HepG2 (cell line): ENCODE measurements at regions not wholly inside any gene's neighbourhood (a gene's known extent, or its start where the extent isn't known, plus 50 kb on each side); places are given as distances from the start of the nearest gene placed in this dataset.
A peak's percentile ranks its signal among the peaks of the same experiment; 100 is the strongest.

Experiments used
- ATF3 ChIP-seq: sonication (generic); formaldehyde crosslinking; IDR thresholded peaks from 2 replicates; pipeline ENCODE4 v1.4.0; 2020; ENCODE audit warnings: missing genetic modification reagents
- FOXJ3 ChIP-seq: sonication (generic); formaldehyde crosslinking; IDR thresholded peaks from 2 replicates; pipeline ENCODE4 v1.4.0; 2020; ENCODE audit warnings: missing genetic modification reagents, mild to moderate bottlenecking, borderline replicate concordance
- FOXK2 ChIP-seq: fragments of 450-650 bp; IDR thresholded peaks from 2 replicates; pipeline ENCODE4 v1.6.1; 2016
- HES4 ChIP-seq: sonication (generic); formaldehyde crosslinking; IDR thresholded peaks from 2 replicates; pipeline ENCODE4 v1.9.0; 2021; ENCODE audit warnings: mild to moderate bottlenecking, missing genetic modification reagents, borderline replicate concordance
- IRF9 ChIP-seq: sonication (generic); formaldehyde crosslinking; IDR thresholded peaks from 2 replicates; pipeline ENCODE4 v1.8.0; 2022; ENCODE audit warnings: missing genetic modification reagents, mild to moderate bottlenecking, borderline replicate concordance
- JUND ChIP-seq: sonication (generic); formaldehyde crosslinking; IDR thresholded peaks from 2 replicates; pipeline ENCODE4 v1.8.0; 2022; ENCODE audit warnings: mild to moderate bottlenecking, missing genetic modification reagents
- RBM39 ChIP-seq: fragments of 200-400 bp; formaldehyde crosslinking; IDR thresholded peaks from one replicate; pipeline ENCODE4 v1.6.1; 2018; ENCODE audit warnings: antibody characterized with exemption, mild to moderate bottlenecking, low read depth, low read length; ENCODE audit not compliant: poor library complexity, severe bottlenecking
- SMARCC2 ChIP-seq: fragments of 450-650 bp; IDR thresholded peaks from 2 replicates; pipeline ENCODE4 v1.6.1; 2017; ENCODE audit warnings: antibody characterized with exemption, mild to moderate bottlenecking
- SP140L ChIP-seq: sonication (generic); formaldehyde crosslinking; IDR thresholded peaks from 2 replicates; pipeline ENCODE4 v1.4.0; 2020; ENCODE audit warnings: missing genetic modification reagents, borderline replicate concordance
- SRSF9 ChIP-seq: fragments of 200-400 bp; formaldehyde crosslinking; IDR thresholded peaks from 2 replicates; pipeline ENCODE4 v1.6.1; 2018; ENCODE audit warnings: borderline replicate concordance, mild to moderate bottlenecking, low read depth, low read length; ENCODE audit not compliant: insufficient read depth, poor library complexity, severe bottlenecking
- TEAD2 ChIP-seq: sonication (generic); formaldehyde crosslinking; IDR thresholded peaks from 2 replicates; pipeline ENCODE4 v1.9.0; 2021; ENCODE audit warnings: missing genetic modification reagents
- ZBTB37 ChIP-seq: sonication (generic); formaldehyde crosslinking; IDR thresholded peaks from 2 replicates; pipeline ENCODE4 v1.4.0; 2020; ENCODE audit warnings: mild to moderate bottlenecking, missing genetic modification reagents
- ZBTB40 ChIP-seq, 2 experiments: fragments of 450-650 bp in 1 of 2; sonication (generic) in 1 of 2; formaldehyde crosslinking in 1 of 2; IDR thresholded peaks; 2 replicates each; pipeline versions ENCODE4 v1.6.1 to v1.8.0; 2016 to 2022; ENCODE audit warnings: antibody characterized with exemption in 1 of 2, mild to moderate bottlenecking in 1 of 2, missing genetic modification reagents in 1 of 2
- ZEB1 ChIP-seq: IDR thresholded peaks from 2 replicates; pipeline ENCODE4 v1.6.1; 2012; ENCODE audit warnings: mild to moderate bottlenecking, low read depth, inconsistent platforms; ENCODE audit not compliant: insufficient replicate concordance
- ZKSCAN1 ChIP-seq: fragments of 150-350 bp; IDR thresholded peaks from 2 replicates; pipeline ENCODE4 v1.6.1; 2014; ENCODE audit warnings: low read length
- ZNF883 ChIP-seq: sonication (generic); formaldehyde crosslinking; IDR thresholded peaks from 2 replicates; pipeline ENCODE4 v1.5.1; 2020; ENCODE audit warnings: mild to moderate bottlenecking, missing genetic modification reagents; ENCODE audit errors: not compliant biosample characterization
- ZSCAN5A ChIP-seq: sonication (generic); formaldehyde crosslinking; IDR thresholded peaks from 2 replicates; pipeline ENCODE4 v1.8.0; 2022; ENCODE audit warnings: mild to moderate bottlenecking, missing genetic modification reagents, borderline replicate concordance

GRCh38 chr6:140912686-140913085, 1220.0 kb upstream of the GJE1 start (continued):
- TF ChIP-seq SRSF9 (no peak), ZBTB37 (CRISPR knock-in tag) (no peak), FOXJ3 (CRISPR knock-in tag) (no peak), SMARCC2 (no peak), ZEB1 (no peak), ZNF883 (CRISPR knock-in tag) (no peak), ZSCAN5A (no peak), IRF9 (CRISPR knock-in tag) (no peak), RBM39 (no peak), FOXK2 (no peak), ATF3 (peak; percentile 61), HES4 (CRISPR knock-in tag) (no peak), ZBTB40 (IDR thresholded peaks at IDR 0.05) (no peak), ZBTB40 (CRISPR knock-in tag; IDR thresholded peaks at IDR 0.05) (no peak), TEAD2 (CRISPR knock-in tag) (no peak), ZKSCAN1 (no peak), SP140L (CRISPR knock-in tag) (no peak), JUND (CRISPR knock-in tag) (no peak)
